Activated gamma-delta T cell treated with Interleukin-2 at 50 U/mL for 16 hours (primary cell): ENCODE measurements at regions not wholly inside any gene's neighbourhood (a gene's known extent, or its start where the extent isn't known, plus 50 kb on each side); places are given as distances from the start of the nearest gene placed in this dataset.
"Not testable (repeated sequence)": the region's sequence is repeated elsewhere in the genome, so short reads cannot be mapped to it uniquely, and the experiment has no call there.

Experiments used
- DNase-seq: peaks from one replicate; pipeline ENCODE4 v3.0.0-alpha.2; 2020

GRCh38 chr6:2361195-2361594 lies 115.8 kb upstream of the GMDS start:
- DNase-seq, result no peak

DNA sequence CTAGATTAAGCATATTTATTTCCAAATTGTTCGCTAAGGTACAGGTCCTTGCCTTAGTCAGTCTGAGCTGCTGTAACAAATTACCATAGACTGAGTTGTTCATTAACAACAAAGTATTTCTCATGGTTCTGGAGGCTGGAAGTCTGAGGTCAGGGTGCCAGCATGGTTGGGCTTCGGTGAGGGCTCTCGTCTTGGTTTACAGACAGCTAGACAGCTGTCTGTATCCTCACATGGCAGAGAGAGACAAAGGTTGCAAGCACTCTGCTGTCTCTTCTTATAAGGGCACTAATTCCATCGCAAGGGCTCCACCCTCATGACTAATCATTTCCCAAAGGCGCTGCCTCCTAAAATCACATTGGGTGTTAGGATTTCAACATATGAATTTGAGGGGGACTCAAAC lies 115.3 kb upstream of the GMDS start:
- DNase-seq, result no peak

DNA sequence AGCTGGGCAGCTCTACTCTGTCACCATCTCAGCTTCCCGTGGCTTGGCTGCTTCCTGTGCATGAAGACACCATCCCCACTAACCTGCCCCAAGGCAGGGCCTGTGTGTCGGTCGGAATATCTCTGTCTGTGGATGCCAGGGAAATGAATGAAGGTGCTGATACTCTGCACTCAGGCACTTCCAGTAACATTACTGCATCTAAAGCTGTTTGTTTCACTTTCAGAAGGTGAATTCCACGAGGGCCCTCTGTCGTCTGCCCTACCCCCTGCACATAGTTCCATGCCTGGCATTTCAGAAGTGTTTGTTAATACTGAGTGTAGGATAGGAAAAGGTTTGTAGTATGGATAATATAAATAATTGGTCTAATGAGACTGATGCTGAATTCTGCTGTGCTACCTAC lies 114.7 kb upstream of the GMDS start:
- no peak for DNase-seq

DNA sequence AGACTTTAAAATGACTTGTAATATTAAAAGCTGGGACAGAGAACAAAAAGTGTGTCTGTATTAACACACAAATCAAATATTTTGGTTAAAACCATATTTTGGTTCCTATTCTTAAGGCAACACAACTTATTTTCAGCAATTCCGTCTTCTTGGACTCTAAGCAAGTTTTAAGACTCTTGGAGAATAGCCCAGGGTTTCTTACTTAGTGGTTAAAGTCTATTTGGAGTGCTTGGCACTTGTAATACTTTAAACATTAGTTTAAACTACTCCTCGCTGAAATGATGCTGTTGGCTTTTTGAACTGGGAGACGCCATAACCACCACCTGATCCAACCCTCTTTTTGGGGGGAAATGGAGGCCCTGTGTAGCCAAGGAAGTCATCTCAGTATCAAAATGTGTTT lies 109.7 kb upstream of the GMDS start:
- no peak for DNase-seq

GRCh38 chr6:2354138-2354491 lies 108.7 kb upstream of the GMDS start:
- DNase-seq, result no peak

GRCh38 chr6:2353412-2354137 lies 108.2 kb upstream of the GMDS start:
- peak; percentile 33 for DNase-seq

GRCh38 chr6:2351807-2352431 lies 106.5 kb upstream of the GMDS start:
- DNase-seq, result no peak

DNA sequence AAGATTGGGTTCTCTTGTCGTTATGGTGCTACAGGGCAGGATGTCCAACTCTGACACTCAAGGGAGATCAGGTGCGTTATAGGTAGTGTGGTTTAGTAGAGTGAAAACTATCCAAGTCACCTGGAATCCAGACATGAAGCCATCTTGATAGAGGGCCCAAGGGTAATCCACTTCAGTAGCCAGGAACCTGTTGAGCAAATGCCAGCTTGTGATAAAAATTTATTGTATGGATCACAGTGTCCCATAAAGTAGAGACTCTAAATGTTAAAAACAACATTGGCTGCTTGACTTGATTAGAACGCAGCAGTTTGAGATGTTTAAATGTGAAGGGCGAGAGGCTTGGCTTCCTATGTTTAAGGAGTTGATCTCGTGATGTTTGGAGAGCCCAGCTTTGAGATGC lies 105.7 kb upstream of the GMDS start:
- DNase-seq, result no peak

DNA sequence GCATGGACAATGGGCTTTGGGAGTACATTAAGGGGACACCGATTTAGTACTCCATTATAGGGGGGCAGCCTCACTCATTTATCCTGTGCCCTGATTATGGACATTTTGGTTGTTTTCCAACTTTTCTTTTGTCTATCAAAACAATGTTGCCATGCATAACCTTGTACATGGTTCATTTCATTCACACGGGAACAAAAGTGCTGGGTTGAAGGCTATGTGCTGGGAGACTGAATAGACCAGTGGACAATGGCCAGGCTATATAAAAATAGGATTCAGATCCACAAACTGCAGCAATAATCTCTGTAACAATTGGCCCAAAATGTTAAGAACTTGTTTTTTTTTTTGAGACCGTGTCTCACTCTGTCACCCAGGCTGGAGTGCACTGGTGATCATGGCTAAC lies 100.7 kb upstream of the GMDS start:
- DNase-seq, result no peak

GRCh38 chr6:2344319-2344905 lies 99.0 kb upstream of the GMDS start:
- no peak for DNase-seq

GRCh38 chr6:2327591-2327990 lies 82.2 kb upstream of the GMDS start:
- DNase-seq, result no peak

DNA sequence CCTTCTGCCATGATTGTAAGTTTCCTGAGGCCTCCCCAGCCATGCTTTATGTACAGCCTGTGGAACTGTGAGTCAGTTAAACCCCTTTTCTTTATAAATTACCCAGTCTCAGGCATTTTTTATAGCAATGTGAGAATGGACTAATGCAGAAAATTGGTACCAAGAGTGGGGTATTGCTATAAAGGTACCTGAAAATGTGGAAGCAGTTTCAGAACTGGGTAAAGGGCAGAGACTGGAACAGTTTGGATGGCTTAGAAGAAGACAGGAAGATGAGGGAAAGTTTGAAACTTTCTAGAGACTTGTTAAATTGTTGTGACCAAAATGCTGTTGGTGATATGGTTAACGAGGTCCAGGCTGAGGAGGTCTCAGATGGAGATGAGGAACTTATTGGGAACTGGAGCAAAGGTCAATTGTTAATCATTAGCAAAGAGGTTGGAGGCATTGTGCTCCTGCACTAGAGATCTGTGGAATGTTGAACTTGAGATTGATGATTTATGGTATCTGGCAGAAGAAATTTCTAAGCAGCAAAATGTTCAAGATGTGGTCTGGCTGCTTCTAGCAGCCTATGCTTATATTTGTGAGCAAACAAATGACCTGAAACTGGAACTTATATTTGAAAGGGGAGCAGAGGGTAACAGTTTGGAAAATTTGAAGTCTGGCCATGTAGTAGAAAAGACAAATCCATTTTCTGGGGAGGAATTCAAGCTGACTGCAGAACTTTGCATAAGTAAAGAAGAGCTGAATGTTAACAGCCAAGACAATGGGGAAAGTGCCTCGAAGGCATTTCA lies 79.0 kb upstream of the GMDS start:
- no peak for DNase-seq

- not testable (repeated sequence) for DNase-seq
Measured at GRCh38 chr6:2317498-2317897, 72.1 kb upstream of the GMDS start.

- DNase-seq, result no peak
Measured at GRCh38 chr6:2314641-2315040, 69.2 kb upstream of the GMDS start.

- no peak for DNase-seq
Measured at GRCh38 chr6:2310042-2310441, 64.6 kb upstream of the GMDS start.

GRCh38 chr6:2309122-2309521 lies 63.7 kb upstream of the GMDS start:
- DNase-seq, result no peak

GRCh38 chr6:2307799-2308198 lies 62.4 kb upstream of the GMDS start:
- no peak for DNase-seq

- DNase-seq, result no peak
Measured at GRCh38 chr6:2305951-2306350, 60.5 kb upstream of the GMDS start.

GRCh38 chr6:2302482-2302881 lies 57.1 kb upstream of the GMDS start:
- DNase-seq, result not testable (repeated sequence)

DNA sequence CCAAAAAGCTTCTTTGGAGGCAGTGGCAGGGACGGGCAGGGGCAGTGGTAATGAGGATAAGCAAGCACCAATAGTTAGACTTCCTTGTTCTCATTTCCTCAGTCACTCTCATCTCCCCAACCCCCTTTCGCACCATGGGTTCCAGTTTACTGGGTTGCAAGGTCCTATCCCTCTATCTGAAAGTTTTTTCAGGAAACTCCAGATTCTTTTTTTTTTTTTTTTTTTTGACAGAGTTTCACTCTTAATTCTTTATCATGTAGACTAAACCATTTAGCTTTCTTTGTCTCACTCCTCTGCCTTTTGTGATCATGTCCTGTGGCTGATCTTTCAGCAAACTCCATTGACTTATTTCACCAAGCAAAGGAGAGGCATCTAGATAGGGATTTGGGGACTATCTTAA lies 51.4 kb upstream of the GMDS start:
- DNase-seq, result no peak
